GM19043 (cell line): ENCODE measurements at regions not wholly inside any gene's neighbourhood (a gene's known extent, or its start where the extent isn't known, plus 50 kb on each side); places are given as distances from the start of the nearest gene placed in this dataset.

ENCODE experiments used
- ATAC-seq: cut with Tn5 transposase; IDR thresholded peaks from one replicate; pipeline ENCODE4 v1.9.1; 2021; ENCODE audit warnings: low read depth; ENCODE audit not compliant: unreplicated experiment

DNA sequence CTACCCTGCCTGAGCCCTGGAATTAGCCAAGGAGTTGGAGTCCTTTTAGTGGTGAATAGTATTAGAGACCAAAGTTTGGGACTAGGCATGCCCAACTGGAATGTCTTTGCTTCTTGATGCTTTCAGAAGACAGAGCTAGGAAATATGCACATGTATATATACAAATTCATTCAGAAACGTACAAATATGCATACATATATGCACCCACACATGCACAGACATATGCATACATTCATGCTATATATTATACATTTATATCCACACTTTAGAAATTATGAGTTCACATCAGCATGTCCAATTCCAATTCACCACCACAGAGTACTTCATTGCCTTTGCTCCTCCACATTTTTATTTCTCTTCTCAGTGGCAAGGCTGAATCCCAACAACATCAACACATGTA lies 398.3 kb upstream of the MPDZ start:
- ATAC-seq: no peak

DNA sequence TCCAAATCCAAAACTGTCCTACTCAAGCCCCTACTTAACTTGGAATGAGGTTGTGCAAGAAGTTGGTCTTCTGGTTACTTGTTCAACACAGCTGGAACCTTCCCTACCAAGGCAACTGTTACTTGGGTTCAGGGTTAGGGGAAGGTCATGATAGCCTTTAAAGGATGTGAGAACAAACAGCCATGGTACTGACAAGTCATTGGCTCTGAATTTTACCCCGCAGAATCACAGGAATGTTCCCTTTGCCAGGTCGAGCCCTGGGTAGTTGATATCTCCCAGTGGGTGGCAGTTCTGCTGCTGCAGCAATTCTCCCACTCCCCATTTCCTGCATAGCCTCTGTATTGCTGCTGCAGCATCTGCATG lies 396.1 kb upstream of the MPDZ start:
- no peak for ATAC-seq

DNA sequence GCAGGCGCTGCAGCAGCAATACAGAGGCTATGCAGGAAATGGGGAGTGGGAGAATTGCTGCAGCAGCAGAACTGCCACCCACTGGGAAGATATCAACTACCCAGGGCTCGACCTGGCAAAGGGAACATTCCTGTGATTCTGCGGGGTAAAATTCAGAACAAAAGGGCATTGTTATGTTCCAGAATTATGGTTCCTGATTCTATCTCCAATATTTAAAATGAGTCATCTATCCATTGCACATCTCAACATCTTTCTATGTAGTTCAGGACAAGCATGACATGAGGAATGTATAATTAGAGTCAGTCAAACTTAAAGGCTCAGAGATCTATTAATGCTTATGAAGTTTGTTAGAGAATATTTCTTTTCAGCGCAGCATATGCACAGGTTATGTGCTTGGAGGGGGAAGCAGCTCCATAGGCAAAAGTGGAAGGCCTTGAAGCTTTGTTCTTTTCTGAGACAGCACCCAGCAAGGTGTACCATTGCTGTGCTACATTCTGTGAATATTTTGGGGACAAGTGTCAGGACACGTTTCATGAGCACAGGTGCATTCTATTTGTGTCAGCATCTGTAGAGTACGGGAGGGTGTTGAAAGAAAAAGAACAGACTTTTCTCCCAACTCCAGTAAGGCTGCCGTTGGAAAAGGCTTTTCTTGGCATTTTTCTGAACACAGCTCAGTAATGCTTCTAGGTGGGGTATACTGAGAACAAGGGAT lies 395.6 kb upstream of the MPDZ start:
- no peak for ATAC-seq

DNA sequence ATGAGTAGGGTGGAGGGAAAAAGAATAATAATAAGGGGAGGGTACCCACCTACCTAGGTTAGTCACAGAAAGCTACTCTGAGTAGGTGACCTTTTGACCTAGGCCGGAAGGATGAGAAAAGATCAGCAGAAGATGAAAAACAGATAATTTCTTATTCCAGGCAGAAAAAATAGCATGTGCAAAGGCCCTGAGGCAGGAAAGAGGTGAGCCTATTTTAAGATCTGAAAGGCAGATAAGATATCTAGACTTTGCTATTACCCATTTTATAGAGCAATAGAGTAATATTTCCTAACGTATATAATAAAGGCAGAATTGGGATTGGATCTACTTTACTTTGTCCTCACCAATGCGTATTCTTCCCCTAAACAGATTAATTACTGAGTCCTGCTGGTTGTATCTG lies 393.9 kb upstream of the MPDZ start:
- ATAC-seq: no peak

- no peak for ATAC-seq
Observed at GRCh38 chr9:13665418-13666066, 386.1 kb upstream of the MPDZ start.

GRCh38 chr9:13661014-13661413 lies 381.5 kb upstream of the MPDZ start:
- no peak for ATAC-seq

GRCh38 chr9:13651969-13652663 lies 372.6 kb upstream of the MPDZ start:
- no peak for ATAC-seq

GRCh38 chr9:13651526-13651925 lies 372.0 kb upstream of the MPDZ start:
- no peak for ATAC-seq

GRCh38 chr9:13648676-13649075 lies 369.2 kb upstream of the MPDZ start:
- ATAC-seq: no peak

DNA sequence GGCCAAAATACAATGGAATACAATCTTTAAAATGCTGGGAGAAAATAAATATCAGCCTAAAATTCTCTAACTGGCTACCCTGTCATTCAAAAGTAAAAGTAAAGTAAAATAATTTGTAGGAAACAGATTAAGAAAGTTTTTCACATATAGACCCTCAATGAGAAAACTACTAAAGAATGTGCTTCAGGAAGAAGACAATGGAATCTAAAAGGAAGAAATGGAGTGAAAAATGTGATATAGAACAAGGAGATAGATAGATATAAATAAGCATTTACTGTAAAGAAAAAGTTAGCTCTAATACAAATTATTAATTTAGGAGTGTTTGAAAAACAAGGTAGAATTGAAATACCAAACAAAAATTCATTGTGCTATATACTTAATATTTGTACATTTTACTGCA lies 368.6 kb upstream of the MPDZ start:
- no peak for ATAC-seq

- no peak for ATAC-seq
Observed at GRCh38 chr9:13646500-13647021, 367.1 kb upstream of the MPDZ start.

DNA sequence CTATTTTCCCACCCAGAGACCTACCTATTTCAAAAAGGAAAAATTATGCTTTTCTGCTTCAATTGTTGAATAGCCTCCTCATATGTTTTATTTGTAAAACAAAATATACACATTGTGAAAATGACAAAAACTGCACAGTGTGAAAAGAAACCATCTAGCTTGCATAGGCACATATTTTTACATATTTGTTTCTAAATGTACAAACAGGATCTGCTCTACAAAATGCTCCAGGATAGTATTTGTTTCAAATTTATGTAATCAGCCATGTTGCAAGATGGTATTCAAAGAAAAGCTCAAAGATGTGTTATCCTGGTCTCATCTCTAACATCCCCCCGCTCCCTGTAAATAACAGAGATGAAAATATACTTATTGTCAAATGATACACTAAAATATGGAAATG lies 366.1 kb upstream of the MPDZ start:
- ATAC-seq: no peak

GRCh38 chr9:13644675-13645074 lies 365.2 kb upstream of the MPDZ start:
- no peak for ATAC-seq

GRCh38 chr9:13642646-13643045 lies 363.2 kb upstream of the MPDZ start:
- ATAC-seq: no peak

GRCh38 chr9:13629067-13629466 lies 349.6 kb upstream of the MPDZ start:
- no peak for ATAC-seq

DNA sequence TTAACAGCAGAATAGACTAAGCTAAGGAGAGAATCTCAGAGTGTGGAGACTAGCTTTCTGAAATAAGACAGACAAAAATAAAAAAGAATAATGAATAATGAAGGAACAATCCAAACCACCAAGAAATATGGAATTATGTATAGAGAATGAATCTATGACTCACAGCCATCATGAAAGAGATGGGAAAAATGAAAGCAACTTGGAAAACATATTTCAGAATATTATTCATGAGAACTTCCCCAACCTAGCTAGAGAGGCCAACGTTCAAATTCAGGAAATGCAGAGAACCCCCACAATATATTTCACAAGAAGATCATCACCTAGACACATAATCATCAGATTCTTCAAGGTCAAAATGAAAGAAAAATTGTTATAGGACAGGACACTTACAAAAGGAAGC lies 349.0 kb upstream of the MPDZ start:
- no peak for ATAC-seq

DNA sequence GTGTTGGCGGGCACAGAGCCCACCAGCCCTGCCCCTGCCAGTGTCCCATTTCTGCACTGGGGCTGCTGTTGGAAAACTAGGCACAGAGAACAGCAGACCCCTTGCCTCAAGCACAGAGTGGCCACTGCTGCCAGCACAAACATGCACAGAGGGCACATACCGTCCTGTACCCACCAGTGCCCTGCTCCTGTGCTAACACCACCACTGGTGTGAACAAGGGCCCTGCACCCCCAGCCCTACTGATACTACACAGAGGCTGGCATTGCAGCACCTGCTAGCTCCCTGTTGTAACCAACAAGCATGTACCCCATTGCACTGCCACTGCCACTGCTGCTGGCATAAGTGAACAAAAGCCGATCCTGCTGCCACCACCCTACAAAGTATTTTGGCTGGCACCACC lies 348.0 kb upstream of the MPDZ start:
- ATAC-seq: no peak

GRCh38 chr9:13627071-13627470 lies 347.6 kb upstream of the MPDZ start:
- no peak for ATAC-seq

- ATAC-seq: no peak
Observed at GRCh38 chr9:13626601-13627000, 347.1 kb upstream of the MPDZ start.

DNA sequence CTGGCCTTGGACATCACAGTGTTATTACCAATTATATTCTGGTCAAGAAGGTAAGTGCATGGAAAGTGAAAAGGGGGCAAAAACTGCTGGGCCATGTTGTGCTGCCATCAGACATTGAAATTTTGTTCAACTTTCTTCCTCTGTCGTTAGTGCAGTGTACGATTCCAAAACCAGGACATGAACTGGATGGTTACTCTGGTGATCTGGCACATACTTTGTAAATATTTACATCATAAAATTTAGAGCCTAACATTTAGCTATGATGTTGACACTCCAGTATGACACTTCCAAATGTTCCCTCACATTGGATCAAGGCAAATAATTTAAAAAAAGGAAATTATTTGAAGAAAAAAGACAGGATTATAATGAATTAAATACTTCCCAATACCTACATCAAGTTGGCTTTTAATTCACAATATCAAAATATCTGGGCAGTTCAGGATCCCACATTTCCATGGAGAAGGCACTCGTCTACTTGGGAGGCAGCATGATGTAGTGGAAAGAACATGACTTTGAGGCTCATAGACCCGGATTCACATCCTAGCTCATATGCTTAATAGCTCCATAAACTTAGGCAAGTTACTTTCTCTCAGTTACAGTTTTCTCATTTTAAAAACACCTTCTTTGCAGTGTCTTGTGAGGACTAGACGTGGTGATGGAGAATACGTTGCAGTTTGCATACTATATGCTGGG lies 342.5 kb upstream of the MPDZ start:
- ATAC-seq: no peak

- ATAC-seq: no peak
Observed at GRCh38 chr9:13616491-13617035, 337.1 kb upstream of the MPDZ start.
